Suprapubic skin (tissue), 4 donors: ENCODE measurements at regions not wholly inside any gene's neighbourhood (a gene's known extent, or its start where the extent isn't known, plus 50 kb on each side); places are given as distances from the start of the nearest gene placed in this dataset.

ENCODE experiments used
- POLR2A ChIP-seq, 2 donors: fragments of 450-650 bp; IDR thresholded peaks; one replicate each; pipeline ENCODE4 v1.6.1; 2017; ENCODE audit warnings: antibody characterized with exemption in 2 of 2, mild to moderate bottlenecking in 2 of 2, moderate library complexity in 2 of 2
- POLR2AphosphoS5 ChIP-seq, 3 donors: sonication (generic); formaldehyde crosslinking; IDR thresholded peaks; one replicate each; pipeline ENCODE4 v1.6.1; 2017; ENCODE audit warnings: antibody characterized with exemption in 3 of 3
- TF ChIP-seq, protein P1 (sequence below), 2 donors: fragments of 200-600 bp in 1 of 2; fragments of 450-650 bp in 1 of 2; sonication (generic) in 1 of 2; IDR thresholded peaks; one replicate each; pipeline ENCODE4 v1.5.1; 2016 to 2019; ENCODE audit warnings: antibody characterized with exemption in 2 of 2, mild to moderate bottlenecking in 1 of 2, moderate library complexity in 1 of 2

DNA sequence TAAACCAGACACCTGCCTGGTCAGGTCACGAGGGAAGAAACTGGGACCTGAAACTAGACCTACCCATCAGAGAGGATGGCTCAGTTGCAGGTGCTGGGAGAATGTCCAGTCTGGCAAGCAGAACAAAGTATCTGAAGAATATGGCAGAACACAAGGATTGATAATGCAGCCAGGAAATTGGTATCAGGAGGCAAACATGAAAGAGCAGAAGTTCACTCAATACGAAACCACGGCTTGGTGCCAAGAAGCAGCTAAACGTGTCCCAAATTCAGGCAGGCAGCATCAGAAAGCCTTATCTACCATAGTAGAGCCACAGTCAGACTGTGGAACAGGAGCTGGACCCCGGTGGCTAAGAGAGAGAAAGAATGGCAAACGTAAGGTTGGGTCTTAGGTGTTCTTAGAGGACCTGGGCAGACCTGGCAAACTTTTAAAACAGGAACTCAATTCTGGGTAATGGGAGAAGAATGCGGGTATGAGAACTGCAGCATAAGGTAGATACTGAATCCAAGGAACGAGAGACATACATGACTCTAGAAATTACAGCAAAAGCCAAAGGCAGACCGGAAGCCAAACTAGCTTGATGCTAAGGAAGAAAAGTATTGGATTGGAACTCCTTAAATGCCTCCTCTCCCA lies 169.0 kb upstream of the NECTIN3 start:
- TF ChIP-seq, protein P1, sequence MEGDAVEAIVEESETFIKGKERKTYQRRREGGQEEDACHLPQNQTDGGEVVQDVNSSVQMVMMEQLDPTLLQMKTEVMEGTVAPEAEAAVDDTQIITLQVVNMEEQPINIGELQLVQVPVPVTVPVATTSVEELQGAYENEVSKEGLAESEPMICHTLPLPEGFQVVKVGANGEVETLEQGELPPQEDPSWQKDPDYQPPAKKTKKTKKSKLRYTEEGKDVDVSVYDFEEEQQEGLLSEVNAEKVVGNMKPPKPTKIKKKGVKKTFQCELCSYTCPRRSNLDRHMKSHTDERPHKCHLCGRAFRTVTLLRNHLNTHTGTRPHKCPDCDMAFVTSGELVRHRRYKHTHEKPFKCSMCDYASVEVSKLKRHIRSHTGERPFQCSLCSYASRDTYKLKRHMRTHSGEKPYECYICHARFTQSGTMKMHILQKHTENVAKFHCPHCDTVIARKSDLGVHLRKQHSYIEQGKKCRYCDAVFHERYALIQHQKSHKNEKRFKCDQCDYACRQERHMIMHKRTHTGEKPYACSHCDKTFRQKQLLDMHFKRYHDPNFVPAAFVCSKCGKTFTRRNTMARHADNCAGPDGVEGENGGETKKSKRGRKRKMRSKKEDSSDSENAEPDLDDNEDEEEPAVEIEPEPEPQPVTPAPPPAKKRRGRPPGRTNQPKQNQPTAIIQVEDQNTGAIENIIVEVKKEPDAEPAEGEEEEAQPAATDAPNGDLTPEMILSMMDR (IDR thresholded peaks at IDR 0.05), result no peak
- no peak for TF ChIP-seq POLR2A (IDR thresholded peaks at IDR 0.05)
- TF ChIP-seq POLR2AphosphoS5 (IDR thresholded peaks at IDR 0.05), result no peak
